ENCODE measurements at regions not wholly inside any gene's neighbourhood (a gene's known extent, or its start where the extent isn't known, plus 50 kb on each side); places are given as distances from the start of the nearest gene placed in this dataset.

GRCh38 chr12:125225641-125226040, 160.4 kb downstream of the AACS start:
- no peak for DNase-seq (ENCODE audit: low spot score)

- no peak for DNase-seq (ENCODE audit: low spot score)
Measured at GRCh38 chr12:125228519-125229260, 163.5 kb downstream of the AACS start.

GRCh38 chr12:125229878-125230530, 164.8 kb downstream of the AACS start:
- no peak for DNase-seq (ENCODE audit: low spot score)

- DNase-seq (ENCODE audit: low spot score): no peak
Measured at GRCh38 chr12:125233319-125233718, 168.1 kb downstream of the AACS start.

- no peak for DNase-seq (ENCODE audit: low spot score)
Measured at GRCh38 chr12:125239563-125239962, 174.3 kb downstream of the AACS start.

GRCh38 chr12:125240717-125241116, 175.5 kb downstream of the AACS start:
- DNase-seq (ENCODE audit: low spot score): no peak

- no peak for DNase-seq (ENCODE audit: low spot score)
Measured at GRCh38 chr12:125243811-125244210, 178.6 kb downstream of the AACS start.

- DNase-seq (ENCODE audit: low spot score): no peak
Measured at GRCh38 chr12:125244338-125244737, 179.1 kb downstream of the AACS start.

- no peak for DNase-seq (ENCODE audit: low spot score)
Measured at GRCh38 chr12:125245581-125246557, 180.6 kb downstream of the AACS start.

GRCh38 chr12:125247477-125247876, 182.2 kb downstream of the AACS start:
- DNase-seq (ENCODE audit: low spot score): no peak

GRCh38 chr12:125249066-125249824, 184.0 kb downstream of the AACS start:
- no peak for DNase-seq (ENCODE audit: low spot score)

GRCh38 chr12:125249932-125250331, 184.7 kb downstream of the AACS start:
- no peak for DNase-seq (ENCODE audit: low spot score)

GRCh38 chr12:125254236-125254635, 189.0 kb downstream of the AACS start:
- DNase-seq (ENCODE audit: low spot score): no peak

GRCh38 chr12:125254856-125255255, 189.6 kb downstream of the AACS start:
- no peak for DNase-seq (ENCODE audit: low spot score)

GRCh38 chr12:125255935-125256633, 190.8 kb downstream of the AACS start:
- no peak for DNase-seq (ENCODE audit: low spot score)

- DNase-seq (ENCODE audit: low spot score): no peak
Measured at GRCh38 chr12:125256634-125256936, 191.3 kb downstream of the AACS start.

- DNase-seq (ENCODE audit: low spot score): no peak
Measured at GRCh38 chr12:125259178-125259867, 194.1 kb downstream of the AACS start.

- DNase-seq (ENCODE audit: low spot score): no peak
Measured at GRCh38 chr12:125262851-125263250, 197.6 kb downstream of the AACS start.

- DNase-seq (ENCODE audit: low spot score): no peak
Measured at GRCh38 chr12:125263385-125263784, 198.2 kb downstream of the AACS start.

- DNase-seq (ENCODE audit: low spot score): no peak
Measured at GRCh38 chr12:125267114-125267513, 201.9 kb downstream of the AACS start.

GRCh38 chr12:125269276-125269675, 204.0 kb downstream of the AACS start:
- no peak for DNase-seq (ENCODE audit: low spot score)
